ENCODE measurements at regions not wholly inside any gene's neighbourhood (a gene's known extent, or its start where the extent isn't known, plus 50 kb on each side); places are given as distances from the start of the nearest gene placed in this dataset.

GRCh38 chr13:104757712-104758111, 1691.5 kb upstream of the SLC10A2 start:
- DNase-seq (ENCODE audit: low spot score): no peak

GRCh38 chr13:104750377-104750776, 1684.2 kb upstream of the SLC10A2 start:
- no peak for DNase-seq (ENCODE audit: low spot score)

DNA sequence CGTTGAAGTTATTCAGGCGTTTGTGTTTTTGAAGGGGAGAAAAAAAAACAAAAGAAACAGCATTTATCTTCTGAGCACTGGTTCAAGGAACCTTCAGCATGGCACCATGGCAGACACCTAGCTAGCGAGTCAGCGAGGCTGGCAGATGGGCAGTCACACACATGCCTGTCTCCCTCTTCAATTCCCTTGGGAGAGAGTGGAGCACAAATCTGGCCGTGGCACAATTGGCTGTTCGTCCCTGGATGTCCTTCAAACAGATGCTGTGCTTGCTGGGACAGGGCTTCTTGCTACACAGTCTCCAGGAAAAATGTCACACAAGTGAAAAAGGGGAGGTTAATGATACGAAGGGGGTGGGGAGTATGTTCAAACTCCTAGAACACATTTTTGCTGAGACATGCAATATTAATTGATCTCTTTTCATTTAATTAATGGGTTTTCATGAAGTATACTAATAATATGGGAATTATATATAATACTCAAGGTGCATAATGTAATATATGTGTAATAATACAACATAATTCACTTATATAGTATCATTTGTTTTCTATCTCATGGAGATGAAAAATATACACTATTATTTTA, 1674.5 kb upstream of the SLC10A2 start:
- peak; percentile 41 for DNase-seq (ENCODE audit: low spot score)

DNA sequence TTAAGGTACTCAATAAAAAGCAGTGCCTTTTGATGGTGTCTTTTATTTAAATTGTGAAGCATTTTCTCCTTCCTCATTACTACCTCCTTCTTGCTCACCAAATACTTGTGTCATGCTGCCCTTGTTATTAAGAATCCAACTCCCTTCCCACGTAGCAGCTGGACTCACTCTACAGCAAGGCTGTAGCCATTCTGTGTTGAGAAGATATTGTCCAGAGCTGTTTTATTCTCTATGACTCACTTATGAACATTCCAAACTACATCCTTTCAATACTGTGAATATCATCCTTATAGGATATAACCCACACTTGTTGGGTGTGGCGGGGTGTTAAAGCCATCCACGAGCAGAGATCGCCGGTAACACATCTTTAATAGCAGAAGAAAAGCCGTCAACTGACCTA, 1671.5 kb upstream of the SLC10A2 start:
- no peak for DNase-seq (ENCODE audit: low spot score)

GRCh38 chr13:104733427-104733826, 1667.2 kb upstream of the SLC10A2 start:
- no peak for DNase-seq (ENCODE audit: low spot score)

- DNase-seq (ENCODE audit: low spot score): no peak
Measured at GRCh38 chr13:104715111-104715510, 1648.9 kb upstream of the SLC10A2 start.

GRCh38 chr13:104705031-104705750, 1639.0 kb upstream of the SLC10A2 start:
- DNase-seq (ENCODE audit: low spot score): no peak

- DNase-seq (ENCODE audit: low spot score): no peak
Measured at GRCh38 chr13:104701591-104701990, 1635.4 kb upstream of the SLC10A2 start.

DNA sequence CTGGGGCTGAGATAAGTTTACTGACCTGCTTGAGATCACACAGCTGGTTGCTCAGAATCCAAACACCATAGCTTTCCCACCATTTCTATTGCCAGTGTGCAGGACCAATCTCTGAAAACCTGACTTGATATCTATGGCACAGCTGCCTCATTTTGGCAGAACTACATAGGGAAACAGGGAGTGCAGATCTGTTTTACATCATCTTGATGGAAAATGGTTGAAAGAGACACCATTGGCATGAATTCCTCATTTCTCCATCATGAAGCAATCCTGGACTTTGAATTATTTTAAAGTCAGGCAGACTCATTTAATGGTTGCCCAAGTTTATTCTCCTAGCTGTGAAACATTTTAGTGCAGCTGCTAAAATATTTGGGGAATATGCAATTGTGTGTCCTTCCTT, 1628.2 kb upstream of the SLC10A2 start:
- no peak for DNase-seq (ENCODE audit: low spot score)

DNA sequence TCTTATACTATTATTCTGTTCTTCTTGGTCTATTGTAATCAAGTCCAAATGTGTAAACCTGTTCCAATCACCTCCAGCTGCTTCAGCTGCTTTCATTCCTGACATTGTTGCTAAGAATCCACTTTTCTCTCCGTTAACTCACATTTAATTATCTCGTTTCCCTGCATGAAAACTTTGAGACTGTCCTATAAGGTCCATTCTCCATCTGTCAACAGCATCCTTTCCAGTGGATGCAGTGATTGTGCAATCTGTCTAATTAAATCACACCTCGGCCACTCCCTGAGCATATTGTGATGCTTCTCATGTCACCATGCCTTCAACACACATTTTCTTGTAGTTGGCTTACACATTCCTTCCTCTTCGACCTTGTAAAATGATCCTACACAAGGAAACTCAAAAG, 1626.9 kb upstream of the SLC10A2 start:
- DNase-seq (ENCODE audit: low spot score): no peak

GRCh38 chr13:104691767-104692467, 1625.7 kb upstream of the SLC10A2 start:
- no peak for DNase-seq (ENCODE audit: low spot score)

DNA sequence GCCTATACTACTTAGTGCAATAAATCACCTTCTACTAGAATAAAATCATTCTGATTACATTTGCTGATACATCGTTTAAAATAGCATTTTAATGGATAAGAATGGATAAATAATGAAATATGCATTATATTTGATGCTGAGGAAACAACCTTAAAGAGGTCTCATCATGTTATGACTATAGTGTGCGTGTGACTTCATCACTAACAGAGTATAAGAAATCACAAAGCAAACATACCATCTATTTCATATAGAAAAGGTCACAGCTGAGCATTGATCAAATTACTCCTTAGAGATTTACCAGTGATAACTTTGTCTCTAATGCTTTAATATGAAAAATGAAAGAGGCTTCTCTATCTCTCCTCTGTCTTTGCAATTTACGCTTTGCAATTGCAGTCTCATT, 1620.3 kb upstream of the SLC10A2 start:
- no peak for DNase-seq (ENCODE audit: low spot score)

GRCh38 chr13:104683789-104684188, 1617.6 kb upstream of the SLC10A2 start:
- peak; percentile 5 for DNase-seq (ENCODE audit: low spot score)

GRCh38 chr13:104678161-104678560, 1611.9 kb upstream of the SLC10A2 start:
- no peak for DNase-seq (ENCODE audit: low spot score)

- no peak for DNase-seq (ENCODE audit: low spot score)
Measured at GRCh38 chr13:104671901-104672300, 1605.7 kb upstream of the SLC10A2 start.

DNA sequence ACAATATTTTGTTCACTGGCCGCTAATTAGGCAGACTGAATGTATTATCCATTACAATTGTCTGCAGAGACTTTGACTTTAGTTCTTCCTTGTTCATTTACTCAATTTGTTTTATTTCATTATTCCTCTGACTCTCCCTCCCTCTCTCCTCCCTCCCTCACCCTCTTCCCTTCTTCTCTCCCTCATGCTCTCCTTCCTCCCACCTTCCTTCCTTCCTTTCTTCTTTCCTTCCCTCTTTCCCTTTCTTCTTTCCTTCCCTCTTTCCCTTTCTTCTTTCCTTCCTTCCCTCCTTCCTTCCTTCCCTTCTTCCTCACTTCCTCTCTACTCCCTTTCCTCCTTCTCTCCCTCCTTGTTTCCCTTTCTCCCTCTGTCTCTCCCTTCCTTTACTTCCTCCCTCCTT, 1591.0 kb upstream of the SLC10A2 start:
- no peak for DNase-seq (ENCODE audit: low spot score)

GRCh38 chr13:104650431-104650830, 1584.2 kb upstream of the SLC10A2 start:
- no peak for DNase-seq (ENCODE audit: low spot score)

- peak; percentile 4 for DNase-seq (ENCODE audit: low spot score)
Measured at GRCh38 chr13:104648291-104648690, 1582.1 kb upstream of the SLC10A2 start.

DNA sequence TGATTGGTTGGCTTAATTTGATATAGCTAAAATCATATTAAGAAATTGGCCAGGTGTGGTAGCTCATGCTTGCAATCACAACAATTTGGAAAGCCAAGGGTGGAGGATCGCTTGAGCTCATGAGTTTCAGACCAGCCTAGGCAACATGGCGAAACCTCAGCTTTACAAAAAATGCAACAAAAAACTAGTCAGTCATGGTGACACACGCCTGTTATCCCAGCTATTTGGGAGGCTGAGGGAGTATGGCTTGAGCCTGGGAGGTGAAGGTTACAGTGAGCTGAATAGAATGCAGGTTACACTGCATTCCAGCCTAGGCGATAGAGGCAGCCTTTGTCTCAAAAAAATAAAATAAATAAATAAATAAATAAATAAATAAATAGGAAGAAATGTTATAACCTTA, 1579.6 kb upstream of the SLC10A2 start:
- no peak for DNase-seq (ENCODE audit: low spot score)

GRCh38 chr13:104641309-104641708, 1575.1 kb upstream of the SLC10A2 start:
- DNase-seq (ENCODE audit: low spot score): no peak

GRCh38 chr13:104635879-104636278, 1569.7 kb upstream of the SLC10A2 start:
- no peak for DNase-seq (ENCODE audit: low spot score)

DNA sequence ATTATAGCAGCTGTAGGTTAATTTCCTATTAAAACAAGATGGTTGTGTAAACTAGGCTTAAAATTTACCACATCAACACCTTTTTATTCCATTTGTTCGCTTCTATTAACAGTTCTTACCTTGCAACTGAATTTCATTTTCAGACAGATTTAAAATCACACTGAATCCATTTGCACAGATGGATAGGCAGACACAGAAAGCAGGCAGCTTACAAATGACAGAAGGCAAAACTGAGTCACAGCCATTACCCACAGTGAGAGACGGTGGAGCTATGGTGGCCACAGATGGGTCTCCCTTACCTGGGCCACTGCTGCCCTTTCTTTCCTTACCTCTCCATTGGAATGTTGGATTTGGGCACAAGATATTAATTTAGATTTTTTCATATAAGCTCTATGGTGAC, 1567.8 kb upstream of the SLC10A2 start:
- DNase-seq (ENCODE audit: low spot score): no peak

GRCh38 chr13:104632736-104633135, 1566.5 kb upstream of the SLC10A2 start:
- DNase-seq (ENCODE audit: low spot score): no peak

Data from cerebellar cortex (tissue), 1 donor.